ENCODE measurements at regions not wholly inside any gene's neighbourhood (a gene's known extent, or its start where the extent isn't known, plus 50 kb on each side); places are given as distances from the start of the nearest gene placed in this dataset.

DNA sequence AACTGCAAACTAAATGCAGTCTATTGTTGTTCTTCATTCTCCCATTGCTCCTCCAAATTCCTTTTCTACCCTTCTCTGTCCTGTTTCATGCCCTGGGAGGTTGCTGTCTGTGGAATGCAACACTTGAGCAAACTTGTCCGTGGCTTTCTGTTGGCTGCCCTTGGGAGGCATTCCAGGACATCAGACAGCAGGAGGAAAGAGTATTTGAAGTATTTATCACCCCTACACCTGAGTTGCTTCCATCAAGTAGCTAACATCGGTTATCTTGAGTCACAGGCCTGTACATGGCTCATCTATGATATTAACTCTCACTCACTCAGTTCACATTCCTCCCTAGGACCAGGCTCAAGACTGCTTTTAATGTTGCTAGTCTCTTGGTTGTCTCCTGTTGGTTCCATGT is 803.4 kb upstream of the CDH6 start:
- ATAC-seq (ENCODE audit: low read depth) (peak; percentile 84), DNase-seq (ENCODE audit: low spot score) (no peak)
- Histone ChIP-seq H3K27me3 (ENCODE audit: insufficient read depth, poor library complexity, severe bottlenecking) (peaks cover 5% of the 10 kb centered on the region), H3K9me3 (ENCODE audit: severe bottlenecking) (no peaks in the 10 kb centered on the region), H3K4me3 (ENCODE audit: severe bottlenecking) (no peak overlapping the region), H3K36me3 (ENCODE audit: low read depth) (no peaks in the 10 kb centered on the region), H3K4me1 (ENCODE audit: insufficient read depth, poor library complexity, severe bottlenecking) (no peaks in the 10 kb centered on the region), H3K27ac (ENCODE audit: poor library complexity, severe bottlenecking) (no peak overlapping the region)
- TF ChIP-seq, protein P1, sequence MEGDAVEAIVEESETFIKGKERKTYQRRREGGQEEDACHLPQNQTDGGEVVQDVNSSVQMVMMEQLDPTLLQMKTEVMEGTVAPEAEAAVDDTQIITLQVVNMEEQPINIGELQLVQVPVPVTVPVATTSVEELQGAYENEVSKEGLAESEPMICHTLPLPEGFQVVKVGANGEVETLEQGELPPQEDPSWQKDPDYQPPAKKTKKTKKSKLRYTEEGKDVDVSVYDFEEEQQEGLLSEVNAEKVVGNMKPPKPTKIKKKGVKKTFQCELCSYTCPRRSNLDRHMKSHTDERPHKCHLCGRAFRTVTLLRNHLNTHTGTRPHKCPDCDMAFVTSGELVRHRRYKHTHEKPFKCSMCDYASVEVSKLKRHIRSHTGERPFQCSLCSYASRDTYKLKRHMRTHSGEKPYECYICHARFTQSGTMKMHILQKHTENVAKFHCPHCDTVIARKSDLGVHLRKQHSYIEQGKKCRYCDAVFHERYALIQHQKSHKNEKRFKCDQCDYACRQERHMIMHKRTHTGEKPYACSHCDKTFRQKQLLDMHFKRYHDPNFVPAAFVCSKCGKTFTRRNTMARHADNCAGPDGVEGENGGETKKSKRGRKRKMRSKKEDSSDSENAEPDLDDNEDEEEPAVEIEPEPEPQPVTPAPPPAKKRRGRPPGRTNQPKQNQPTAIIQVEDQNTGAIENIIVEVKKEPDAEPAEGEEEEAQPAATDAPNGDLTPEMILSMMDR (IDR thresholded peaks at IDR 0.05; ENCODE audit: poor library complexity, severe bottlenecking), result no peak

DNA sequence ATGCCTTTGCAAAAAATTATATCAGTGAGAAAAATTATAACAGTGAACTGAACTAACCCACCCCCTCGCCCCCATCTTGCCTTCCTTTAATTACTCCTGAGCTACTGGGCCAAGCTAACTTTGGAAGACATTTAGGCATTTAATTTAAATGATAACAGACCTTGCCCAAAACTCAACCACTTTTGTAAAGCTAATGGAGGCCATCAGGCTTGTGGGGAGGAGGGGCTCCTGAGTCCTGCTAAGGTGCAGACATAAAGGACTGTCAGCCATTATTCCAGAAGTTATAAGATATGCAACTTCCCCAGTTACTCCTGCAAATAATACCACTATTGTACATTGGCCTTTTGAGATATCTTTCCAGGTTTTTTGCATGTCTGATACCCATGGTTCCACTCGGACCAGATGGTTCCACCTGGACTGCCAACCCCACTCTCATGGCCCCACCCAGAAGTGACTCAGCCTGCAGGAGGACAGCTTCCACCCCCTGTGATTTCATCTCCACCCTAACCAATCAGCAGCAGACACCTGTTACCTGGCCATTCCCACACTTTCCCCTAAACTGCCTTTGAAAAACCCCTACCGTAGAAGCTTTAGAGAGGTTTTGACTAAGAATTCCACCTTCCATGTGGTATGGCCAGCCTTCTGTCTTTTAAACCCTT is 805.4 kb upstream of the CDH6 start:
- Histone ChIP-seq H3K27ac (ENCODE audit: poor library complexity, severe bottlenecking) (no peak overlapping the region), H3K27me3 (ENCODE audit: insufficient read depth, poor library complexity, severe bottlenecking) (peaks cover 11% of the 10 kb centered on the region), H3K36me3 (ENCODE audit: low read depth) (no peaks in the 10 kb centered on the region), H3K4me1 (ENCODE audit: insufficient read depth, poor library complexity, severe bottlenecking) (no peaks in the 10 kb centered on the region), H3K9me3 (ENCODE audit: severe bottlenecking) (no peaks in the 10 kb centered on the region), H3K4me3 (ENCODE audit: severe bottlenecking) (no peak overlapping the region)
- TF ChIP-seq, protein P1 (IDR thresholded peaks at IDR 0.05; ENCODE audit: poor library complexity, severe bottlenecking), result no peak
- no peak for ATAC-seq (ENCODE audit: low read depth)
- no peak for DNase-seq (ENCODE audit: low spot score)

DNA sequence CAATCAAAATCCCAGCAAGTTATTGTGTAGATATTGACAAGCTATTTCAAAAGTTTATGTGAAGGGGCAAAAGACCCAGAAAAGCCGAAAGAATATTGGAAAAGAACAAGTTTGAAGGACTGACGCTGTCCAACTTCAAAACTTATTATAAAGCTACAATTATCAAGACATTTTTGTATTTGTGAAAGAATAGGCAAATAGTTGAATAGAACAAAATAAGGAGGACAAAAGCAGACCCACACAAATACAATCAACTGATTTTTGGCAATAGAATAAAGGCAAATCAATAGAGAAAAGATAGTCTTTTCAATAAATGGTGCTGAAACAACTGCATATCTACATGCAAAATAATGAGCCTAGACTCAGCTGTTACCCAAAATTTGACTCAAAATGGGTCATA is 807.7 kb upstream of the CDH6 start:
- H3K36me3 ChIP-seq (ENCODE audit: low read depth), result no peaks in the 10 kb centered on the region
- ATAC-seq (ENCODE audit: low read depth), result no peak

DNA sequence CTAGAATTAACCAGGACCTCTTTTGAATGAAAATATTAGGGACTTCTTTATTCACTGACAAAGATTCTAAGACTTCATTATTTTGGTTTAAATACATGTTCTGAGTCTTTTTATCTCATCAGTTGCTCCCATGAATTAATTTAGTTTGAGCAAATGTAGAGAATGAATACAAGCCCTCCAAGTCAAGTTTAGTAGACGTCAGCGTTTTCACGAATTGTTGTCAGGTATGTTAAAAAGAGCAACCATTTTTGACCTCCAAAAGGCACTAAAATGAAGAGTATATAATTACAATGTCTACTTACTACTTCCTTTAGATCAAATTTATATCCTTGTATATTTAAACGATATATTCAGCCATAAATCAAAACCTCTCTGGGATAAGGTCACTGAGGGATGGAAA is 809.3 kb upstream of the CDH6 start:
- DNase-seq (ENCODE audit: low spot score) (no peak), ATAC-seq (ENCODE audit: low read depth) (no peak)
- H3K9me3 ChIP-seq (ENCODE audit: severe bottlenecking), result no peaks in the 10 kb centered on the region
- no peak overlapping the region for H3K27ac ChIP-seq (ENCODE audit: poor library complexity, severe bottlenecking)
- H3K4me1 ChIP-seq (ENCODE audit: insufficient read depth, poor library complexity, severe bottlenecking), result no peaks in the 10 kb centered on the region
- H3K36me3 ChIP-seq (ENCODE audit: low read depth), result no peaks in the 10 kb centered on the region
- H3K4me3 ChIP-seq (ENCODE audit: severe bottlenecking), result no peak overlapping the region
- TF ChIP-seq, protein P1 (IDR thresholded peaks at IDR 0.05; ENCODE audit: poor library complexity, severe bottlenecking), result no peak
- peaks cover 44% of the 10 kb centered on the region for H3K27me3 ChIP-seq (ENCODE audit: insufficient read depth, poor library complexity, severe bottlenecking)

More for the DNA sequence above, 807.7 kb upstream of the CDH6 start:
- TF ChIP-seq, protein P1 (IDR thresholded peaks at IDR 0.05; ENCODE audit: poor library complexity, severe bottlenecking), result no peak
- H3K4me3 ChIP-seq (ENCODE audit: severe bottlenecking), result no peak overlapping the region
- H3K9me3 ChIP-seq (ENCODE audit: severe bottlenecking), result no peaks in the 10 kb centered on the region
- DNase-seq (ENCODE audit: low spot score), result no peak
- H3K4me1 ChIP-seq (ENCODE audit: insufficient read depth, poor library complexity, severe bottlenecking), result no peaks in the 10 kb centered on the region
- peaks cover 34% of the 10 kb centered on the region for H3K27me3 ChIP-seq (ENCODE audit: insufficient read depth, poor library complexity, severe bottlenecking)
- H3K27ac ChIP-seq (ENCODE audit: poor library complexity, severe bottlenecking), result no peak overlapping the region

DNA sequence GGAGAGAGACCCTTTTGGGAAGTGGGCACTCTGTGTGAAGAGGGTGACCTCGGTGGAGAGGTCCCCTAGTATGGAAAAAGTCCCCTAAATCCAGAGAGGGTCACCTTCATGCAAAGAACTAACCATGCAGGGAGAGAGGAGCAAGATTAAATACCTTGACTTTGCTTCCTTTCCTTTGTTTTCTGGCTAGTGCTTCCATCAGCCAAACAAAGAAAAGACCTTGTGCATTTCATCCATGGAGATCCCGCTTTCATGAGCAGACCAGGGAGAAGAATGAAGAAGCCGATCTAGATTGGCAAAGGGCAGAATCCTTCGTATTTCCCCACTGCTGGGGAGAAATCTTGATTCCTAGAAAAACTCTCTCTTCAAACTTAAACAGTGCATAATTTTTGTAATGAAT is 813.3 kb upstream of the CDH6 start:
- no peaks in the 10 kb centered on the region for H3K4me1 ChIP-seq (ENCODE audit: insufficient read depth, poor library complexity, severe bottlenecking)
- H3K4me3 ChIP-seq (ENCODE audit: severe bottlenecking), result no peak overlapping the region
- H3K27me3 ChIP-seq (ENCODE audit: insufficient read depth, poor library complexity, severe bottlenecking), result peaks cover 52% of the 10 kb centered on the region
- H3K9me3 ChIP-seq (ENCODE audit: severe bottlenecking), result no peaks in the 10 kb centered on the region
- DNase-seq (ENCODE audit: low spot score), result no peak
- H3K27ac ChIP-seq (ENCODE audit: poor library complexity, severe bottlenecking), result no peak overlapping the region
- TF ChIP-seq, protein P1 (IDR thresholded peaks at IDR 0.05; ENCODE audit: poor library complexity, severe bottlenecking), result no peak
- no peak for ATAC-seq (ENCODE audit: low read depth)
- H3K36me3 ChIP-seq (ENCODE audit: low read depth), result no peaks in the 10 kb centered on the region
